ENCODE measurements at regions not wholly inside any gene's neighbourhood (a gene's known extent, or its start where the extent isn't known, plus 50 kb on each side); places are given as distances from the start of the nearest gene placed in this dataset.

- TF ChIP-seq, protein P1, sequence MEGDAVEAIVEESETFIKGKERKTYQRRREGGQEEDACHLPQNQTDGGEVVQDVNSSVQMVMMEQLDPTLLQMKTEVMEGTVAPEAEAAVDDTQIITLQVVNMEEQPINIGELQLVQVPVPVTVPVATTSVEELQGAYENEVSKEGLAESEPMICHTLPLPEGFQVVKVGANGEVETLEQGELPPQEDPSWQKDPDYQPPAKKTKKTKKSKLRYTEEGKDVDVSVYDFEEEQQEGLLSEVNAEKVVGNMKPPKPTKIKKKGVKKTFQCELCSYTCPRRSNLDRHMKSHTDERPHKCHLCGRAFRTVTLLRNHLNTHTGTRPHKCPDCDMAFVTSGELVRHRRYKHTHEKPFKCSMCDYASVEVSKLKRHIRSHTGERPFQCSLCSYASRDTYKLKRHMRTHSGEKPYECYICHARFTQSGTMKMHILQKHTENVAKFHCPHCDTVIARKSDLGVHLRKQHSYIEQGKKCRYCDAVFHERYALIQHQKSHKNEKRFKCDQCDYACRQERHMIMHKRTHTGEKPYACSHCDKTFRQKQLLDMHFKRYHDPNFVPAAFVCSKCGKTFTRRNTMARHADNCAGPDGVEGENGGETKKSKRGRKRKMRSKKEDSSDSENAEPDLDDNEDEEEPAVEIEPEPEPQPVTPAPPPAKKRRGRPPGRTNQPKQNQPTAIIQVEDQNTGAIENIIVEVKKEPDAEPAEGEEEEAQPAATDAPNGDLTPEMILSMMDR (conservative IDR thresholded peaks at IDR 0.05; ENCODE audit: low read depth, low read length) = peak; percentile 44
- H3K4me3 ChIP-seq (ENCODE audit: low read depth, low read length) = no peak overlapping the region
- DNase-seq (ENCODE audit: low read depth) = no peak
Measured at GRCh38 chr5:126100767-126101166, 322.4 kb upstream of the GRAMD2B start.

DNA sequence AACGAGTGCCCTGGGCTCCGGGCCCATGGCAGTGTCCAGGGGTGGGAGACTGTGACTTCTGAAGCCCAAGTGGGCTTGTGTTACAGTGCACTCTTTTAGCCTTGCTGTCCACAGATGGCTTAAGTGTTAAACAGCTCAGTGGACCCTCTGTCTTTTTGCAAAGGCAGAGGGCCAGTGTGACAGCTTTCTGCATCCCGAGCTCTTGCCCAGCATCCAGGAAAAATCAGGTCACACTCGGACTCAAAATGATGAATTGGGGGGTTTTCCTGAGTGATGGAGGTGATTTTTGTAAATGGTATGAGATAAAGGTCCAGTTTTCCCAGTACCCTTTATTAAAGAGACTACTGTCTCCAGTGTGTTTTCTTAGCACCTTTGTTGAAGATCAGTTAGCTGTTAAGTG is 321.3 kb upstream of the GRAMD2B start:
- no peak for DNase-seq (ENCODE audit: low read depth)
- TF ChIP-seq, protein P1 (conservative IDR thresholded peaks at IDR 0.05; ENCODE audit: low read depth, low read length) = no peak
- no peak overlapping the region for H3K4me3 ChIP-seq (ENCODE audit: low read depth, low read length)

DNA sequence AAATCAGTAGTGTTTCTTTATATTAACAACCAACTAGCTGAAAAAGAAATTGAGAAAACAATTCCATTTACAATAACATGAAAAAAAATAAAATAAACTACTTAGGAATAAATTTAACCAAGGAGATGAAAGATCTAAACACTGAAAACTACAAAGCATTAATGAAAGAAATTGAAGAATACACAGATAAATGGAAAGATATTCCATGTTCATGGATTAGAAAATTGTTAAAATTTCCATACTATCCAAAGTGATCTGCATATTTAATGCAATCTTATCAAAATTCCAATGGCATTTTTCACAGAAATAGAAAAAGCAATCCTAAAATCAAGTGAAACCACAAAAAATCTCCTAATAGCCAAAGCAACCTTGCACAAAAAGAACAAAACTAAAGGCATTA is 320.2 kb upstream of the GRAMD2B start:
- DNase-seq (ENCODE audit: low read depth) = no peak
- no peak overlapping the region for H3K4me3 ChIP-seq (ENCODE audit: low read depth, low read length)
- TF ChIP-seq, protein P1 (conservative IDR thresholded peaks at IDR 0.05; ENCODE audit: low read depth, low read length) = no peak

DNA sequence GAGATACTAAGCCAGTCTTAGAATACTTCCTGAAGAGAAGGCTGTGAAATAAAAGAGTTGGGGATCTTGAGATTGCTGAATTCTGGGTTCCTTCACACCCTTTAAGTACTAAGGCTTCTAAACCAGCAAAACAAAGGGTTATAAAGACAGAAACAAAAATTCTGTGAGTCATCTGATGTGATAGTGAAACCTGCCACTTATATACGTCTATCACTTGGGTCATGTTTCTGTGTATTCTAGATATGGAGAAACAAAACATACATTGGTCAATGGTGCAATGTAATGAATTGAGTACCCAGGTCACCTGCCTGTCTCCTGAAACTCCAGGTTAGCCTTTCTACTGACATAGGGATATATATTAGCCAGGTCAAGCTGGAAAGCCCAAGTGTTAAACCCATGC is 319.3 kb upstream of the GRAMD2B start:
- TF ChIP-seq, protein P1 (conservative IDR thresholded peaks at IDR 0.05; ENCODE audit: low read depth, low read length) = no peak
- no peak for DNase-seq (ENCODE audit: low read depth)
- H3K4me3 ChIP-seq (ENCODE audit: low read depth, low read length) = no peak overlapping the region

DNA sequence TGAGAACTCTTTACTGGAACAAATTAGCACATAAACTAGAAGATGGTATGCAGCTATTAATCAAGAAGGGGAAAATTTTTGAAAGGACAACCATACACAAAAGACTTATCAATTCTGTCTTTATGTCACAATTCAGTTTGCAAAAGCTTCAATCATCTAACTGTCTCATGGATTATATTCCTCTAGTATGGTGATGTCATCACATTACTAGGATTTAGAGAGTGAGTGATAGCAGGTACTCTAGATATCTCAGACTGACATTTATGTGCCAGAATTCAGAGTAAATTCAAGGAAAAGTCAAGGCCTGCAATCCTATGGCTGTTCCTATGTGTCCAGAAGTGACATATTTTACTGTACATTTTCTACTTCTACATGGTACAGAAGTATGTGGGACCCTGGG is 318.9 kb upstream of the GRAMD2B start:
- TF ChIP-seq, protein P1 (conservative IDR thresholded peaks at IDR 0.05; ENCODE audit: low read depth, low read length) = no peak
- no peak for DNase-seq (ENCODE audit: low read depth)
- H3K4me3 ChIP-seq (ENCODE audit: low read depth, low read length) = no peak overlapping the region

DNA sequence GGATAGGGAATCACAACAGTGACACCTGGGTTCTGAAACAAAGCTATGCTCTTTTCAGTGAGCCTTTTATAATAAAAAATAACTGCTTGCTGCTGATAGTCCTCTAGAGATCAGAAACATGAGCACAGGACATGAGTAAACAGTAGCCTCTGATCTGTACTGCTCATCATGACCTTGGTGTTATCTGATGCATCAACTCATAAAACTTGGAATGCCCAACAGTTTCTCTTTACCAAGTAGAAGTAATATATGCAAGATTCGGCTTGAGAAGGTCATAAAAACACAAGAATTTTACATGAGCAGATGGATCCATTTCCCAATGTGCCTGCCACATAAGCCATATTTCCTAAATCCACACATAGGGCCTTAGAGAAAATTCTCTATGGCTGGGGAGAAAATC is 318.3 kb upstream of the GRAMD2B start:
- DNase-seq (ENCODE audit: low read depth) = no peak
- no peak overlapping the region for H3K4me3 ChIP-seq (ENCODE audit: low read depth, low read length)
- TF ChIP-seq, protein P1 (conservative IDR thresholded peaks at IDR 0.05; ENCODE audit: low read depth, low read length) = no peak

DNA sequence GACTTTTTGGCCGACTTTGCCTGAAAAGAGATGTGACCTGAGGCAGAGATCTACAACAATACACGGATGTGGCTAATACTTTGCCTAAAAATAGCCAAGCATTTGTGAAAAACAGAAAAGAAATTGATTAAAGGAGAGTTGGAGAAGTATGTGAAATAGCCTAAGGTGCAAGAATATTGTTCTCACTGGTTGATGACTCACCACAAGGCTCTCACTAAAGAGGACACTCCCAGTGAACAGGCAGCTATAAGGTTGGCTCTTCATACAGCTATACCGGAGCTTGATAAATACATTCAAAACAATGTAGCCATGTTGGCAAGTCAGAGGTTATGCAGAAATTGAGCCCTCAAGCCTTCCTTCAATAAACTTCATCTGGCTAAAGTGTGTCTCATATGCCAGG is 317.2 kb upstream of the GRAMD2B start:
- DNase-seq (ENCODE audit: low read depth) = no peak
- TF ChIP-seq, protein P1 (conservative IDR thresholded peaks at IDR 0.05; ENCODE audit: low read depth, low read length) = no peak
- no peak overlapping the region for H3K4me3 ChIP-seq (ENCODE audit: low read depth, low read length)
